ENCODE measurements at regions not wholly inside any gene's neighbourhood (a gene's known extent, or its start where the extent isn't known, plus 50 kb on each side); places are given as distances from the start of the nearest gene placed in this dataset.

- intact Hi-C loops (cut with DNase I), result loop anchor here in 3 of 10 donors (10.0 kb wide), 2 partner anchors 419 to 429 kb away; no protein-coding TSS in a partner anchor
- ATAC-seq (no peak), DNase-seq (no peak)
- no peaks in the 10 kb centered on the region for H3K9me3 ChIP-seq
- H3K4me1 ChIP-seq, result no peaks in the 10 kb centered on the region
- no peak overlapping the region for H3K4me3 ChIP-seq
- WGBS, 2 donors, result 97% methylated on average over 1 of the region's 1 CpG
- H3K36me3 ChIP-seq, result no peaks in the 10 kb centered on the region
- H3K27me3 ChIP-seq, result no peaks in the 10 kb centered on the region
- TF ChIP-seq CTCF (IDR thresholded peaks at IDR 0.05), result peak in 2 of 9 donors; percentile 6 to 13
- H3K27ac ChIP-seq, result no peak overlapping the region
Measured at GRCh38 chr7:85464042-85464651, 277.3 kb upstream of the SEMA3D start.

- no peaks in the 10 kb centered on the region for H3K9me3 ChIP-seq
- no peak for TF ChIP-seq CTCF (IDR thresholded peaks at IDR 0.05)
- intact Hi-C loops (cut with DNase I), result loop anchor here in 3 of 10 donors (10.0 kb wide), 2 partner anchors 418 to 428 kb away; no protein-coding TSS in a partner anchor
- ATAC-seq, result no peak
- no peak overlapping the region for H3K27ac ChIP-seq
- no peaks in the 10 kb centered on the region for H3K36me3 ChIP-seq
- H3K27me3 ChIP-seq, result no peaks in the 10 kb centered on the region
- WGBS, 2 donors, result 62 to 70% methylated on average over 6 of the region's 6 CpGs
- H3K4me3 ChIP-seq, result no peak overlapping the region
- H3K4me1 ChIP-seq, result no peaks in the 10 kb centered on the region
- DNase-seq, result no peak
Measured at GRCh38 chr7:85462671-85463070, 275.8 kb upstream of the SEMA3D start.

- intact Hi-C loops (cut with DNase I), result no loop called here
- no peak for DNase-seq
- 54 to 68% methylated on average over 4 of the region's 4 CpGs for whole genome bisulfite sequencing, 2 donors
- no peaks in the 10 kb centered on the region for H3K4me1 ChIP-seq
- ATAC-seq, result no peak
- no peak overlapping the region for H3K4me3 ChIP-seq
- H3K36me3 ChIP-seq, result no peaks in the 10 kb centered on the region
- H3K9me3 ChIP-seq, result no peaks in the 10 kb centered on the region
- H3K27ac ChIP-seq, result no peak overlapping the region
- no peak for TF ChIP-seq CTCF (IDR thresholded peaks at IDR 0.05)
- no peaks in the 10 kb centered on the region for H3K27me3 ChIP-seq
Measured at GRCh38 chr7:85457911-85458310, 271.1 kb upstream of the SEMA3D start.

- TF ChIP-seq CTCF (IDR thresholded peaks at IDR 0.05), result no peak
- 78 to 88% methylated on average over 1 of the region's 1 CpG for WGBS, 2 donors
- Histone ChIP-seq H3K27ac (no peak overlapping the region), H3K9me3 (no peaks in the 10 kb centered on the region), H3K36me3 (no peaks in the 10 kb centered on the region), H3K4me3 (no peak overlapping the region), H3K4me1 (no peaks in the 10 kb centered on the region), H3K27me3 (no peaks in the 10 kb centered on the region)
- ATAC-seq (no peak), DNase-seq (no peak)
- intact Hi-C loops (cut with DNase I), result no loop called here
Measured at GRCh38 chr7:85456254-85456653, 269.4 kb upstream of the SEMA3D start.
